NCI-H748 (cell line): ENCODE measurements at regions not wholly inside any gene's neighbourhood (a gene's known extent, or its start where the extent isn't known, plus 50 kb on each side); places are given as distances from the start of the nearest gene placed in this dataset.
"Not testable (repeated sequence)": the region's sequence is repeated elsewhere in the genome, so short reads cannot be mapped to it uniquely, and the experiment has no call there.

ENCODE experiments used
- DNase-seq: peaks from one replicate; lab custom pipeline; 2025; ENCODE audit not compliant: unreplicated experiment; lab: John Stamatoyannopoulos, UW

GRCh38 chr16:9141813-9142212, 50.4 kb downstream of the HAPSTR1 start:
- DNase-seq = no peak

GRCh38 chr16:9144106-9144505, 52.7 kb downstream of the HAPSTR1 start:
- DNase-seq = no peak

GRCh38 chr16:9148374-9149015, 57.1 kb downstream of the HAPSTR1 start:
- no peak for DNase-seq

- no peak for DNase-seq
These were observed 59.6 kb downstream of the HAPSTR1 start for GRCh38 chr16:9151074-9151473.

GRCh38 chr16:9151597-9151996, 60.2 kb downstream of the HAPSTR1 start:
- DNase-seq = no peak

GRCh38 chr16:9152649-9153501, 61.4 kb downstream of the HAPSTR1 start:
- no peak for DNase-seq

GRCh38 chr16:9153502-9153864, 62.0 kb downstream of the HAPSTR1 start:
- DNase-seq = no peak

GRCh38 chr16:9154567-9155410, 63.3 kb downstream of the HAPSTR1 start:
- no peak for DNase-seq

GRCh38 chr16:9155871-9156270, 64.4 kb downstream of the HAPSTR1 start:
- no peak for DNase-seq

- peak; percentile 57 for DNase-seq
These were observed 68.6 kb downstream of the HAPSTR1 start for GRCh38 chr16:9159839-9160550.

- DNase-seq = no peak
These were observed 69.1 kb downstream of the HAPSTR1 start for GRCh38 chr16:9160551-9160911.

GRCh38 chr16:9165681-9166080, 74.2 kb downstream of the HAPSTR1 start:
- no peak for DNase-seq

- not testable (repeated sequence) for DNase-seq
These were observed 75.0 kb downstream of the HAPSTR1 start for GRCh38 chr16:9166326-9166993.

GRCh38 chr16:9169094-9169493, 77.7 kb downstream of the HAPSTR1 start:
- DNase-seq = no peak

- DNase-seq = no peak
These were observed 79.0 kb downstream of the HAPSTR1 start for GRCh38 chr16:9170470-9170869.

- peak; percentile 6 for DNase-seq
These were observed 85.3 kb downstream of the HAPSTR1 start for GRCh38 chr16:9176547-9177418.

GRCh38 chr16:9177861-9178260, 86.4 kb downstream of the HAPSTR1 start:
- DNase-seq = no peak

- no peak for DNase-seq
These were observed 92.4 kb downstream of the HAPSTR1 start for GRCh38 chr16:9183682-9184353.

- DNase-seq = no peak
These were observed 92.9 kb downstream of the HAPSTR1 start for GRCh38 chr16:9184354-9184690.
